ENCODE measurements at regions not wholly inside any gene's neighbourhood (a gene's known extent, or its start where the extent isn't known, plus 50 kb on each side); places are given as distances from the start of the nearest gene placed in this dataset.

DNA sequence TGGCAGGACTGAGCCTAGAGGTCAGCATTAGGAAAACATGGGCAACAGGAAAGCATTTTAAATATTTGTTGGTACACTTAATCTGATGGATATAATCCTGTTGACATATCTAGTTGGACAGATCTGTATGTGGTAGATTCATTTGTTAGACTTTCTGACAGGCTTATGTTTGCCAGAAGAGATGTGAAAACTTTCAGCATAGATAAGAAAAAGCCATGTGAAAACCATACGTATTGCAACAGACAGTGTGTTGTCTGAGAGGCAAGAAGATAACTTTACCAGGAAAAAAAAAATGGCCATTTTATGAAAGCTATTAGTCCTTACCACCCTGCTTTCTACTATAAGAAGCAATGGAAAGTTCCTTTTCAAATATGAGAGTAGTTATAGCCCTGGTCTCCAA, 1902.2 kb upstream of the C9orf72 start:
- Histone ChIP-seq H3K27ac (ENCODE audit: low read depth, low read length) (no peak overlapping the region), H3K9ac (ENCODE audit: extremely low read depth, low read length, poor library complexity, severe bottlenecking) (no peak overlapping the region), H3K27me3 (ENCODE audit: control insufficient read depth, insufficient read depth, low read length, poor library complexity, severe bottlenecking) (no peaks in the 10 kb centered on the region), H3K36me3 (ENCODE audit: control insufficient read depth, insufficient read depth, low read length) (no peaks in the 10 kb centered on the region), H3K4me1 (ENCODE audit: control insufficient read depth, insufficient read depth, low read length) (no peaks in the 10 kb centered on the region), H3K4me3 (ENCODE audit: low read length) (no peak overlapping the region), H3K9me3 (ENCODE audit: control insufficient read depth, low read length) (peaks cover 4% of the 10 kb centered on the region)
- peaks cover 14% of the 10 kb centered on the region for H3K9me3 Mint-ChIP-seq
- TF ChIP-seq, protein P1, sequence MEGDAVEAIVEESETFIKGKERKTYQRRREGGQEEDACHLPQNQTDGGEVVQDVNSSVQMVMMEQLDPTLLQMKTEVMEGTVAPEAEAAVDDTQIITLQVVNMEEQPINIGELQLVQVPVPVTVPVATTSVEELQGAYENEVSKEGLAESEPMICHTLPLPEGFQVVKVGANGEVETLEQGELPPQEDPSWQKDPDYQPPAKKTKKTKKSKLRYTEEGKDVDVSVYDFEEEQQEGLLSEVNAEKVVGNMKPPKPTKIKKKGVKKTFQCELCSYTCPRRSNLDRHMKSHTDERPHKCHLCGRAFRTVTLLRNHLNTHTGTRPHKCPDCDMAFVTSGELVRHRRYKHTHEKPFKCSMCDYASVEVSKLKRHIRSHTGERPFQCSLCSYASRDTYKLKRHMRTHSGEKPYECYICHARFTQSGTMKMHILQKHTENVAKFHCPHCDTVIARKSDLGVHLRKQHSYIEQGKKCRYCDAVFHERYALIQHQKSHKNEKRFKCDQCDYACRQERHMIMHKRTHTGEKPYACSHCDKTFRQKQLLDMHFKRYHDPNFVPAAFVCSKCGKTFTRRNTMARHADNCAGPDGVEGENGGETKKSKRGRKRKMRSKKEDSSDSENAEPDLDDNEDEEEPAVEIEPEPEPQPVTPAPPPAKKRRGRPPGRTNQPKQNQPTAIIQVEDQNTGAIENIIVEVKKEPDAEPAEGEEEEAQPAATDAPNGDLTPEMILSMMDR (conservative IDR thresholded peaks at IDR 0.05), result no peak
- peaks cover 15% of the 10 kb centered on the region for H3K36me3 Mint-ChIP-seq (ENCODE audit: low read depth)
- no peaks in the 10 kb centered on the region for H3K27me3 Mint-ChIP-seq (ENCODE audit: insufficient read depth)
- WGBS, 2 experiments (ENCODE audit: insufficient coverage in 1 of 2, insufficient read length in 1 of 2), result 83 to 90% methylated on average over 1 of the region's 1 CpG
- no peaks in the 10 kb centered on the region for H3K4me1 Mint-ChIP-seq
- no peak overlapping the region for H3K27ac Mint-ChIP-seq
- no peak for DNase-seq
- H3K4me3 Mint-ChIP-seq, result no peak overlapping the region

DNA sequence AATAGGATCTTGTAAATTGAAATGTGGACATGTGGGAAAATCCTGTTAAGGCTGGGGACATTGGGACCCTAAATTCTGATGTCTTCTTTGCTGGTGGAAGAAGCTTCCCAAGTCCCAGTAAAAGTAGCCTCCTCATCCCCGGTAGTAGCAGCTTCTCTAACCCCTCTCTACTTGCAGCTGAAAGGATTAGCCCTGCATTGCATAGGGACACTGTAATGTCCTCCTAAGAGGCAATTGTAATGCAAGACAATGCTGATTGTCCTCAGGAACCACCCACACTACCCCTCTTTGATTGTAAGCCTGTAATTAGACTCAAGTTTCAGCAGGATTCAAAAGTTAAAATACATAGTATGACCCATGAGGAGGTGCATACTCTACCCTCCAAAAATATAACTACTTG, 1938.4 kb upstream of the C9orf72 start:
- Mint-ChIP-seq H3K4me1 (peaks cover 18% of the 10 kb centered on the region), H3K36me3 (ENCODE audit: low read depth) (peaks cover 26% of the 10 kb centered on the region), H3K27me3 (ENCODE audit: insufficient read depth) (no peaks in the 10 kb centered on the region), H3K27ac (no peak overlapping the region), H3K4me3 (no peak overlapping the region), H3K9me3 (peaks cover 37% of the 10 kb centered on the region)
- H3K27ac ChIP-seq (ENCODE audit: low read depth, low read length), result no peak overlapping the region
- H3K4me3 ChIP-seq (ENCODE audit: low read length), result no peak overlapping the region
- TF ChIP-seq, protein P1 (conservative IDR thresholded peaks at IDR 0.05), result no peak
- no peaks in the 10 kb centered on the region for H3K27me3 ChIP-seq (ENCODE audit: control insufficient read depth, insufficient read depth, low read length, poor library complexity, severe bottlenecking)
- H3K4me1 ChIP-seq (ENCODE audit: control insufficient read depth, insufficient read depth, low read length), result no peaks in the 10 kb centered on the region
- no peak overlapping the region for H3K9ac ChIP-seq (ENCODE audit: extremely low read depth, low read length, poor library complexity, severe bottlenecking)
- WGBS, 2 experiments (ENCODE audit: insufficient coverage in 1 of 2, insufficient read length in 1 of 2), result 63% methylated on average over 1 of the region's 1 CpG; no CpG with 5 or more reads in 1 of the 2 experiments
- H3K36me3 ChIP-seq (ENCODE audit: control insufficient read depth, insufficient read depth, low read length), result no peaks in the 10 kb centered on the region
- no peak for DNase-seq
- H3K9me3 ChIP-seq (ENCODE audit: control insufficient read depth, low read length), result peaks cover 22% of the 10 kb centered on the region

DNA sequence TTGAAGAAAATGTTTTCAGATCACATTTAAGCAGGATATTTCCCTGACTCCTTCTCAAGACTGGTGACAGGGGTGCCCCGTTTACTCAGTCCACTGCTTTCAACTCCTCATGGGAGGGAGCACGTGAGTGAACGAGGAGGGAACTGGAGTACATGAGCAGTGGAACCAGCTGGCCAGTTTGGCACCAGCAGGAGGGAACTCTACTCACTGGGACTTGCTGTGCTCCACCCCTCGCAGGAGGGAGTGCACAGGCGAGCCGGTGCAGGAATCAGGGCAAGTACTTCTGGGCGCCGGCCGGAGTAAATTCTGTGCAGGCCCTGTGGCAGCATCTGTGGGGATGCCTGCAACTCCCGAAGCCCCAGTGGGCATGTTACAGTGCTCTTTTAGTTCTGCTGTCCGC, 1941.1 kb upstream of the C9orf72 start:
- TF ChIP-seq, protein P1 (conservative IDR thresholded peaks at IDR 0.05), result no peak
- peak; percentile 68 for DNase-seq
- Mint-ChIP-seq H3K9me3 (peaks cover 25% of the 10 kb centered on the region), H3K36me3 (ENCODE audit: low read depth) (peaks cover 19% of the 10 kb centered on the region), H3K4me1 (peaks cover 18% of the 10 kb centered on the region), H3K27ac (peak overlapping the region; percentile 58), H3K4me3 (peak overlapping the region; percentile 26), H3K27me3 (ENCODE audit: insufficient read depth) (no peaks in the 10 kb centered on the region)
- H3K27ac ChIP-seq (ENCODE audit: low read depth, low read length), result no peak overlapping the region
- H3K36me3 ChIP-seq (ENCODE audit: control insufficient read depth, insufficient read depth, low read length), result no peaks in the 10 kb centered on the region
- H3K4me3 ChIP-seq (ENCODE audit: low read length), result no peak overlapping the region
- H3K9ac ChIP-seq (ENCODE audit: extremely low read depth, low read length, poor library complexity, severe bottlenecking), result no peak overlapping the region
- no peaks in the 10 kb centered on the region for H3K4me1 ChIP-seq (ENCODE audit: control insufficient read depth, insufficient read depth, low read length)
- H3K27me3 ChIP-seq (ENCODE audit: control insufficient read depth, insufficient read depth, low read length, poor library complexity, severe bottlenecking), result no peaks in the 10 kb centered on the region
- H3K9me3 ChIP-seq (ENCODE audit: control insufficient read depth, low read length), result peaks cover 18% of the 10 kb centered on the region
- 73 to 77% methylated on average over 8 to 11 of the region's 11 CpGs for WGBS, 2 experiments (ENCODE audit: insufficient coverage in 1 of 2, insufficient read length in 1 of 2)
